ENCODE measurements at regions not wholly inside any gene's neighbourhood (a gene's known extent, or its start where the extent isn't known, plus 50 kb on each side); places are given as distances from the start of the nearest gene placed in this dataset.

DNA sequence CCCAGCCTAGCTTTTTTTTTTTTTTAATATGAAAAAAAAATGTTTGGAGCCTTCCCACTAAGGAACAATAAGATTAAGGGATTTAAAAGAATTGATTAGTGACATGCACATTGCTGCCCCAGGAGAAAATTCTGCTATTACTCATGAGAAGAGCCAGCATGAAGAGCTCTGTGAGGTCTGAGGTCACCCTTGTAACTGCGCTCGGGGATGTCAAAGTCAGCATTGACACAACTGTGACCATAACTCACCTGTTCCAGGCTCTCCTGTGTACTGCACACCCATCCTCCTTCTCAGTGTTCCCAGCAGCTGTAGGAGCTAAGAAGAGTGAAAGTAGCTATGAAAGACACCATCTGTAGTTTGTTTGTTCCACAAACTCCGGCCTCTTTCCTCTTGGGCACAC is 109.8 kb upstream of the FGF3 start:
- TF ChIP-seq, protein P1, sequence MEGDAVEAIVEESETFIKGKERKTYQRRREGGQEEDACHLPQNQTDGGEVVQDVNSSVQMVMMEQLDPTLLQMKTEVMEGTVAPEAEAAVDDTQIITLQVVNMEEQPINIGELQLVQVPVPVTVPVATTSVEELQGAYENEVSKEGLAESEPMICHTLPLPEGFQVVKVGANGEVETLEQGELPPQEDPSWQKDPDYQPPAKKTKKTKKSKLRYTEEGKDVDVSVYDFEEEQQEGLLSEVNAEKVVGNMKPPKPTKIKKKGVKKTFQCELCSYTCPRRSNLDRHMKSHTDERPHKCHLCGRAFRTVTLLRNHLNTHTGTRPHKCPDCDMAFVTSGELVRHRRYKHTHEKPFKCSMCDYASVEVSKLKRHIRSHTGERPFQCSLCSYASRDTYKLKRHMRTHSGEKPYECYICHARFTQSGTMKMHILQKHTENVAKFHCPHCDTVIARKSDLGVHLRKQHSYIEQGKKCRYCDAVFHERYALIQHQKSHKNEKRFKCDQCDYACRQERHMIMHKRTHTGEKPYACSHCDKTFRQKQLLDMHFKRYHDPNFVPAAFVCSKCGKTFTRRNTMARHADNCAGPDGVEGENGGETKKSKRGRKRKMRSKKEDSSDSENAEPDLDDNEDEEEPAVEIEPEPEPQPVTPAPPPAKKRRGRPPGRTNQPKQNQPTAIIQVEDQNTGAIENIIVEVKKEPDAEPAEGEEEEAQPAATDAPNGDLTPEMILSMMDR (conservative IDR thresholded peaks at IDR 0.05 in 1 of 2, IDR thresholded peaks at IDR 0.05 in 1 of 2; ENCODE audit: extremely low read depth in 1 of 2, insufficient read depth in 1 of 2, low read depth in 1 of 2, low read length in 2 of 2) = no peak
- no peak for TF ChIP-seq EZH2 (IDR thresholded peaks at IDR 0.05; ENCODE audit: borderline replicate concordance, low read length)

All from mammary epithelial cell (primary cell).